ENCODE measurements at regions not wholly inside any gene's neighbourhood (a gene's known extent, or its start where the extent isn't known, plus 50 kb on each side); places are given as distances from the start of the nearest gene placed in this dataset.

DNA sequence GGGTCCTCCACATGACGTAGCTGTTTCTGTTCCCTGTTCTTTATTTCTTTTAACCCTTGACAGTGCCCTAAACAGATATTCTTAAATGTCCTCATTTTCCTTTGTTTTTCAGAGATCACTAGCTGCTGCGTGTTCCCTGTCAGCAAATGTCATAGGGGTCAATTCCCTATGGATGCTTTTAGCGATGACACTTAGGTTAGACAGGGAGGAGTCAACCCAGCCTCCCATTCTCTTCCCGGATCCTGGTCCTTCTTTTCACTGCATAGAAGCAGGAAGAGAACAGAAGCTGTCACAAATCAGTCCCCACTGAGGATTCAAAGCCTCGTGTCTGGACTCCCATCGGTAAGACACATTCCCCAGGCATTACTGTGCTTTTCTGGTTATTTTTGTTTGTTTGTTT lies 392.1 kb upstream of the PRKCQ start:
- Histone ChIP-seq H3K4me3 (ENCODE audit: low read depth, low read length, poor library complexity, severe bottlenecking) (no peak overlapping the region), H3K27me3 (ENCODE audit: insufficient read depth, low read length) (no peaks in the 10 kb centered on the region), H3K9ac (ENCODE audit: low read length) (no peak overlapping the region), H3K4me1 (ENCODE audit: insufficient read depth, low read length, severe bottlenecking) (no peaks in the 10 kb centered on the region), H4K20me1 (ENCODE audit: insufficient read depth, low read length) (no peaks in the 10 kb centered on the region), H3K4me2 (ENCODE audit: low read length) (no peak overlapping the region), H3K9me3 (ENCODE audit: low read length) (no peaks in the 10 kb centered on the region), H3K9me2 (ENCODE audit: low read depth, low read length) (no peaks in the 10 kb centered on the region), H3K27ac (ENCODE audit: low read depth, low read length, poor library complexity, severe bottlenecking) (no peak overlapping the region), H3K79me2 (ENCODE audit: insufficient read depth, low read length) (no peaks in the 10 kb centered on the region), H2AFZ (ENCODE audit: low read length) (no peak overlapping the region), H3K36me3 (ENCODE audit: insufficient read depth, low read length) (no peaks in the 10 kb centered on the region), H3F3A (ENCODE audit: insufficient read depth, low read length) (no peaks in the 10 kb centered on the region)
- TF ChIP-seq, protein P1, sequence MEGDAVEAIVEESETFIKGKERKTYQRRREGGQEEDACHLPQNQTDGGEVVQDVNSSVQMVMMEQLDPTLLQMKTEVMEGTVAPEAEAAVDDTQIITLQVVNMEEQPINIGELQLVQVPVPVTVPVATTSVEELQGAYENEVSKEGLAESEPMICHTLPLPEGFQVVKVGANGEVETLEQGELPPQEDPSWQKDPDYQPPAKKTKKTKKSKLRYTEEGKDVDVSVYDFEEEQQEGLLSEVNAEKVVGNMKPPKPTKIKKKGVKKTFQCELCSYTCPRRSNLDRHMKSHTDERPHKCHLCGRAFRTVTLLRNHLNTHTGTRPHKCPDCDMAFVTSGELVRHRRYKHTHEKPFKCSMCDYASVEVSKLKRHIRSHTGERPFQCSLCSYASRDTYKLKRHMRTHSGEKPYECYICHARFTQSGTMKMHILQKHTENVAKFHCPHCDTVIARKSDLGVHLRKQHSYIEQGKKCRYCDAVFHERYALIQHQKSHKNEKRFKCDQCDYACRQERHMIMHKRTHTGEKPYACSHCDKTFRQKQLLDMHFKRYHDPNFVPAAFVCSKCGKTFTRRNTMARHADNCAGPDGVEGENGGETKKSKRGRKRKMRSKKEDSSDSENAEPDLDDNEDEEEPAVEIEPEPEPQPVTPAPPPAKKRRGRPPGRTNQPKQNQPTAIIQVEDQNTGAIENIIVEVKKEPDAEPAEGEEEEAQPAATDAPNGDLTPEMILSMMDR (IDR thresholded peaks at IDR 0.05; ENCODE audit: low read length), result no peak
- no peak for TF ChIP-seq EZH2 (IDR thresholded peaks at IDR 0.05; ENCODE audit: borderline replicate concordance, low read length)

DNA sequence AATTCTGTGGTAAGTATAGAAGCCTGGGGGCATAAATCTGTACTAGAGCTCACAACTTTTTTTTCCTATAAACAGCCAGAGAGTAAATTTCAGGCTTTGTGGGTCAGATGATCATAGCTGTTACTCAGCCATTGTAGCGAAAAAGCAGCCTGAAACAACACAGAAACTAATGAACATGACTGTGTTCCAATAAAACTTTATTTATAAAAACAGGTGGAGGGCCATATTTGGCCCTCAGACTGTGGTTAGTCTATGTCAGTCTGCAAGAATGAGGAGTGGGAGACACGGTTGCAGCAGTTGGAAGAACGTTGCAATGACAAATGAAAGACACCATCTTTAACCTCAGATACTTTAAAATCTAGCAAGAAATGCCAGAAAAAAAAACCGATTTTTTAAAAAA lies 389.6 kb upstream of the PRKCQ start:
- H3F3A ChIP-seq (ENCODE audit: insufficient read depth, low read length), result no peaks in the 10 kb centered on the region
- no peak overlapping the region for H3K4me3 ChIP-seq (ENCODE audit: low read depth, low read length, poor library complexity, severe bottlenecking)
- H3K9ac ChIP-seq (ENCODE audit: low read length), result no peak overlapping the region
- no peak overlapping the region for H3K4me2 ChIP-seq (ENCODE audit: low read length)
- H3K27me3 ChIP-seq (ENCODE audit: insufficient read depth, low read length), result no peaks in the 10 kb centered on the region
- H3K9me3 ChIP-seq (ENCODE audit: low read length), result no peaks in the 10 kb centered on the region
- no peaks in the 10 kb centered on the region for H3K36me3 ChIP-seq (ENCODE audit: insufficient read depth, low read length)
- no peaks in the 10 kb centered on the region for H3K79me2 ChIP-seq (ENCODE audit: insufficient read depth, low read length)
- no peaks in the 10 kb centered on the region for H4K20me1 ChIP-seq (ENCODE audit: insufficient read depth, low read length)
- H2AFZ ChIP-seq (ENCODE audit: low read length), result no peak overlapping the region
- TF ChIP-seq EZH2 (IDR thresholded peaks at IDR 0.05; ENCODE audit: borderline replicate concordance, low read length), result no peak
- TF ChIP-seq, protein P1 (IDR thresholded peaks at IDR 0.05; ENCODE audit: low read length), result no peak
- no peak overlapping the region for H3K27ac ChIP-seq (ENCODE audit: low read depth, low read length, poor library complexity, severe bottlenecking)
- no peaks in the 10 kb centered on the region for H3K9me2 ChIP-seq (ENCODE audit: low read depth, low read length)
- H3K4me1 ChIP-seq (ENCODE audit: insufficient read depth, low read length, severe bottlenecking), result no peaks in the 10 kb centered on the region

DNA sequence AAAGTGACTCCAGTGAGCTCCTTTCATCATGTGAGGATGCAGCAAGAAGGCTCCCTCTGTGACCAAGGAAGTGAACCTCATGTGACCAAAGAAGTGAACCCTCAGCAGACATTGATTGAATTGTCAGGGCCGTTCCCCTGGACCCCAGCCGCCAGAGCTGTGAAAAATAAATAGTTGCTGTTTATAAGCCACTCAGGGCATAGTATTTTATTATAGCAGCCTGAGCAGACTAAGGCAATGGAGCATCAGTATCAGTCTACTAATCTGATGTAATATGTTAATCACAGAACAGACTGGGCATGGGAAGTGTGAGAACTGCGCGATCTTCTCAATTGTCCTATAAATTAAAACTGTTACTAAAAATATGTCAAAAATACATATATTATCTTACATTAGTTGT lies 384.5 kb upstream of the PRKCQ start:
- no peak for TF ChIP-seq EZH2 (IDR thresholded peaks at IDR 0.05; ENCODE audit: borderline replicate concordance, low read length)
- TF ChIP-seq, protein P1 (IDR thresholded peaks at IDR 0.05; ENCODE audit: low read length), result no peak
- H3F3A ChIP-seq (ENCODE audit: insufficient read depth, low read length), result no peaks in the 10 kb centered on the region
- no peaks in the 10 kb centered on the region for H3K79me2 ChIP-seq (ENCODE audit: insufficient read depth, low read length)
- no peaks in the 10 kb centered on the region for H4K20me1 ChIP-seq (ENCODE audit: insufficient read depth, low read length)
- no peaks in the 10 kb centered on the region for H3K9me3 ChIP-seq (ENCODE audit: low read length)
- H3K9me2 ChIP-seq (ENCODE audit: low read depth, low read length), result no peaks in the 10 kb centered on the region
- H3K4me1 ChIP-seq (ENCODE audit: insufficient read depth, low read length, severe bottlenecking), result no peaks in the 10 kb centered on the region
- H3K4me2 ChIP-seq (ENCODE audit: low read length), result no peak overlapping the region
- no peaks in the 10 kb centered on the region for H3K36me3 ChIP-seq (ENCODE audit: insufficient read depth, low read length)
- H3K27me3 ChIP-seq (ENCODE audit: insufficient read depth, low read length), result no peaks in the 10 kb centered on the region
- H3K4me3 ChIP-seq (ENCODE audit: low read depth, low read length, poor library complexity, severe bottlenecking), result no peak overlapping the region
- no peak overlapping the region for H3K9ac ChIP-seq (ENCODE audit: low read length)
- no peak overlapping the region for H3K27ac ChIP-seq (ENCODE audit: low read depth, low read length, poor library complexity, severe bottlenecking)
- no peak overlapping the region for H2AFZ ChIP-seq (ENCODE audit: low read length)
